Ramos (cell line): ENCODE measurements at regions not wholly inside any gene's neighbourhood (a gene's known extent, or its start where the extent isn't known, plus 50 kb on each side); places are given as distances from the start of the nearest gene placed in this dataset.

Experiments used
- in situ Hi-C: fragments of 300-500 bp; cut with MboI; formaldehyde crosslinking; loops from one replicate; pipeline ENCODE4 v1.14.3; 2022; ENCODE audit warnings: low sequenced_read_pairs; ENCODE audit not compliant: unreplicated experiment

DNA sequence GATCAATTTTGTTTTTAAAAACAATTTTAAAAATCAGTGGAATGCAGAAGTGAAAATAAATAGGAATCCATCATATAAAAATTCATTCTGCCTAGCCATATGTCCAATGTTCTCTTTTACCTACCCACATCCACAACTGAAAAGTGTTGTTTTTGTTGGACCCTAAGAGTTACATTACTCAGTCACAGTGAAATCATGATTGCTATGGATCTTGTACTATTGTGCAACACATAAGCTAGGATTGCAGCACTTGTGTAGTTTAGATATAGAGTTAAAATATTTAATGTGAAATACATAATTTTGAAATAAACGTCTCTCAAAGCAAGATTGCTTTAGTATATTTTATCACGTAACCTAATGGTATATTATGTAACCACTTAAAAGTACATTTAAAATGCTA, 213.3 kb upstream of the CLEC14A start:
- in situ Hi-C loops: no loop called here

DNA sequence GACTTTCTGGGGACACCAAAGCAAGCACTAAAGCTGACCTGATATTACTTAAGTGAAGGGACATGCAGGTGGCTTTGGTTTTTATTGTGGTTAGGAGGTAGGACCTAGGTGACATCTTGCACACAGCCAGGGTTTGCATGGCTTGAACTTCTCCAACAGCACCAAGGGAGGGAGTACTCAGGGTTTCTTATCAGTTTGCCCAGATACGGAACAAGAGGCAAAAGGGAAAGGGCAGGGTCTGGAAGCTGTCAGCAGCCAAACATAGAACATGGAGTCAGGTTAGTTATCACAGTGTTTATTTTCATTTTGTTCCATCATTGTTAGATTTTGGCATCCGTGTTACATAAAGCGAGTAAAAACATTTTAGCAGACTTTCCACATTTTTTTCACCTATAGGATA, 186.3 kb upstream of the CLEC14A start:
- in situ Hi-C loops: no loop called here

DNA sequence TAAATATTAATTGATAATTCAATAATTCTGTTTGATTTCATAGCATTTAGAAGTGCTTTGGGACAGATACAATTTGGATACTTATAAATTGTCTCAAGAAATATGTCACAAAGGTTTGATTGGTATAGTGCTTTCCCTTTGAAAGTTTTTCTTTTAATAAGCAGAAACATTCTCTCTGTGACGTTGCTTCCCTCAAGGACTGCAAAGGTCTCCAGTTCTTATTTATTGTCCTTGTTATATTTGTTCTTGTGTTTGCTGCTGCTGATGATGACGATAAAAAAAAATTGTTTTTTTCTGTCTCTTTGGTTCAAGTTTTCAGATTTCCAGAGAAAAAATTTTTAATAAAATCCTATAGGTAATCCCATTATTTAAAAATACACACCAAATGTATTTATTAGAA, 176.3 kb upstream of the CLEC14A start:
- in situ Hi-C loops: no loop called here

DNA sequence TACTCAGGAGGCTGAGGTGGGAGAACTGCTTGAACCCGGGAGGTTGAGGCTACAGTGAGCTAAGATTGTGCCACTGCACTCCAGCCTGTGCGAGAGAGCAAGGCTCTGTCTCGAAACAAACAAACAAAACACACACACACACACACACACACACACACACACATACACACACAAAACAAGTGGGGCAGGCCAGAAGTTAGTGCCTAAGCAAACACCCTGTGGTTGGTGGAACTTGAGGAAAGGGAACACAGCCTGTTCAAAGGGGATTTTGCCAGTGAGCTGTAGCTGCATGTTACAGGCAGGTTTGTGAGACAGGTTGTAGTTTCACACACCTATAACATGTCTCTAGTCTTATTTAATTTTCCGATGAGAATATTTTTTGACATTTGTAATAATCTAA, 175.3 kb upstream of the CLEC14A start:
- in situ Hi-C loops: no loop called here

DNA sequence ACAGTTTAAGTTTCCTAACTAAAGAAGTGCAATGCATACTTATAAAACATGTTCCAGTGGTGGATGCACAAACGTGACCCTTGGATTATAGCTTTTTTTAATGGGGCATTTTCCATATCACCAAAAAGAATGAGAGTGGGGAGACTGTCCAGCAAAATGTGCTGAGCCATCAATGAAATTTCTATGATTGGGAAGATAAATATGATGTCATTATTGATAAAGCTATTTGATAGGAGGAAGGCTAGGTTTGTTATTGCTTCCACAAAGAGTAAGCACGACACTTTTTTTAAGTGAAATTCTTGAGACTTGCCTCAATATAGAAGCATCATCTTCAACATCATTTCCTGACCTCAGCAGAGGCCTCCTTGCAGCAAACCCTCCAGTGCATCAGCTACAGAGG, 174.6 kb upstream of the CLEC14A start:
- in situ Hi-C loops: no loop called here

DNA sequence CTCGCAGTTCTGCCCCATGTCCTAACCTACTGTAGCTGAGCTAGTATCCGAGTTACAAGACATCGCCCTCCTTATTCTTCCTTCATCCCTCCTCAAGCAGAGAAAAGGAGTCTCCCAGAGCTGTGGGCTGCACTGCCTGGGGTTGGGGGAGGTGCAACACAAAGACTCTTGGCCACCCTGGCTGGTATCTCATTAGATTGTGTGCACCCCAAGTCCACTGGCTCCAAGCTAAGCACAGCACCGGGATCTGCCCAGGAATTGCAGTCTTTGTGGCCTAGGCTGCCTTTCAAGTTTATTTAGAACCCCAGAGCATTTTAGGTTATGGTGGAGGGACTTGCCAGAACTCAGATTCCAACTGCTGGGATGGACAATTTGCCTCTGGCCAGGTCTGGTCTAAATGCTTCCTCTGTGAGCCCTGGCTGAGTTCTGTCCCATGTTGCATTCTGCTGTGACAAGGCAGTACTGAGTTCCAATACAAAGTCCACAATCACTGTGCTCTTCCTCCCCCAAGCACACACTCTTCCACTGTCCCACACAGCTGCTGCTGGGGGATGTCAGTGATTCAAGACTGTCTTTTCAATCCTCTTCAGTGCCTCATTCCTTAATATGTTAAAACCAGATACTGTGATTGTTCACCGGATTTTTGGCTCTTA, 169.6 kb upstream of the CLEC14A start:
- in situ Hi-C loops: no loop called here

DNA sequence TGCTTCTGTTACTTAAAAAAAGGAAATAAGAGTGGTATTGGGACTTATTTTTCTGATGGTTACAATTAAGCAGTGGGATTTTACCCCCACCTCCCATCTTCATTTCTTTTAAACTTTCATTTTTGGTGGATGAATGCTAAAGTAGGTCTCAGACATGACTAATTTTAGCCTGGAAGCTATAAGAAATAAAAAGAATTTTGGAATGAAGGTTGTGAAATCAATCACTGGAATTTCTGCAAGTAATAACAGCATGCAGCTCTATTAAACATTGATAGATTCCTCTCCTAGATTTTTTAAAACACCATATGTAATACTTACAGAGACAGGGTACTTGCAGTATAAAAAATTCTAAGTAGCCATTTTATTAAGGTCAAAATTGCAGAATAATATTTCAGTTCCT, 164.2 kb upstream of the CLEC14A start:
- in situ Hi-C loops: no loop called here

DNA sequence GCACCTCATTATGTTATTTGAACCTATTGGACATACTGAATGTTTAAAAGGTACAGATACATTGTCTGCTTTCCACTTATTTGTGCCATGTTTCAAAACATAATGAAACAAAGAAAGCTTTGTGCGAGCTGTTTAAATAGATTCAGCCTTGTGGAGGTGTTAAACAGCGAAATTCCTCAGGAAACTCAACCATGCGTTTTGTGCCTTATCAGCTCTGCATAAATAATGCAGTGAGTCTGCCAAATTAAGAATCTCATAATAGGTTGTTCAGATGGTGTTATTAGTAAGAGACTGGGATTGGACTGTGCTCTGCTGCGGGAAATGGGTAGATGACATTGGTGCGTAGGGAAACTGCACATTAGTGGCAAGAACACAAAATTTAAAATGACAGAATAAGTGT, 163.7 kb upstream of the CLEC14A start:
- in situ Hi-C loops: no loop called here

DNA sequence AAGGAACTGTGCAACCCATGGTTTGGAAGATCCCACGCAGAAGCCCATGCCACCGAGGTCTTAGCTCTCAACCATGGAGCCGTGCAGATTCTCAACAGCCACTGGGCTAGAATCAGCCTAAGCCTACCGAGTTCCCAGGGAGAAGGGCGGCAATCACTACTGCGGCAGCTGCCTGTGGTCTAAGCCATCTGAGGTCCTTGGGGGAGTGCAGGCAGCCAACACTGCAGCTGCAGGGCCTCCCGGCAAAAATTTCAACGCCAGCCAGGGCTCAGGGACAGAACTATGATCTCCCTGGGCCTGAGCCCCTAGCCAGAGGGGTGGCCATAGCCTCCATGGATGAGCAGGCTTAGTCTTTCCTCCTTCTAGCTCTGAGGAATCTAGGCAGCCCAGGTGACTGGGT, 156.8 kb upstream of the CLEC14A start:
- in situ Hi-C loops: no loop called here

DNA sequence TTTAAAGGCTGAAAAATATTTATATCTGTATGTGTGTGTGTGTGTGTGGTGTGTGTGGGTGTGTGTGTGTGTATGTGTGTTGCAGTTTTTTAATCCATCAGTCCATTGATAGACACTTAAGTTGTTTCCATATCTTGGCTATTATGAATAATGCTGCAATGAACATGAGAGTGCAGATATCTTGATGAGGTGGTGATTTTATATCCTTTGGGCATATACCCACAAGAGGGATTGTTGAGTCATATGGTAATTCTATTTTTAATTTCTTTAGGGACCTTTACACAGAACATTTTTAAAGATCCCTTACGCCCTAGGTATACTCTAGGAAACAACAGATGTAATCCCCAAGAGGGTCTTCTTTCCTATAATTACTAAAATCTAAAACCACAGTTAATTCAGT, 154.5 kb upstream of the CLEC14A start:
- in situ Hi-C loops: no loop called here

DNA sequence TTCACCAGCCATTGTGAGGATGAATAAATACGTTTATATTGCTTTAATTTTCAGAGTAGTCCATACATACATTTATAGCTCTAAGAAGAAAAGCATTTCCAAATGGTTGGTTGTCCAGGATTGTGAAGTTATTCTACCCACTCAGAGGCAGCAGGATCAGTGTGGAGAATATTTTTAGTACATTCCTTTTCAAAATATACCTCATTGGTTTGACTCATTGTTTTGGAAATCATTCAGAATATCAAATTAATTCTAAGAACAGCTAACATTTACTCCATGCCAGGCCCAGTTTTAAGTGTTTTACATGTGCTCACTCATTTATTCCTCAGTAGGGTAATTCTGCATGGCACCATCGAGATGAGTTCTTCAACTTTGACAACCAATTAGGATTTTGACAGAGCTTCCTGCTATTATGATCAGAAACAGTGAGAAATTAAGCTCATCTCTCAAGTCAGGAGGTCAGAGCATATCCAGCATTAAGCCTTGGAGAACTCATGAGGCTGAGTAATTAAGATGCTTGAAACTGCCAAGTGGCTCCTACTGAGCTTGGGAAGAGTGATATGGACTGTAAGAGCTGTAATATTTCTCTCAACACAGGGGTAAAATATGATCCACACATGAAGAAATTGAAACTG, 153.3 kb upstream of the CLEC14A start:
- in situ Hi-C loops: no loop called here

DNA sequence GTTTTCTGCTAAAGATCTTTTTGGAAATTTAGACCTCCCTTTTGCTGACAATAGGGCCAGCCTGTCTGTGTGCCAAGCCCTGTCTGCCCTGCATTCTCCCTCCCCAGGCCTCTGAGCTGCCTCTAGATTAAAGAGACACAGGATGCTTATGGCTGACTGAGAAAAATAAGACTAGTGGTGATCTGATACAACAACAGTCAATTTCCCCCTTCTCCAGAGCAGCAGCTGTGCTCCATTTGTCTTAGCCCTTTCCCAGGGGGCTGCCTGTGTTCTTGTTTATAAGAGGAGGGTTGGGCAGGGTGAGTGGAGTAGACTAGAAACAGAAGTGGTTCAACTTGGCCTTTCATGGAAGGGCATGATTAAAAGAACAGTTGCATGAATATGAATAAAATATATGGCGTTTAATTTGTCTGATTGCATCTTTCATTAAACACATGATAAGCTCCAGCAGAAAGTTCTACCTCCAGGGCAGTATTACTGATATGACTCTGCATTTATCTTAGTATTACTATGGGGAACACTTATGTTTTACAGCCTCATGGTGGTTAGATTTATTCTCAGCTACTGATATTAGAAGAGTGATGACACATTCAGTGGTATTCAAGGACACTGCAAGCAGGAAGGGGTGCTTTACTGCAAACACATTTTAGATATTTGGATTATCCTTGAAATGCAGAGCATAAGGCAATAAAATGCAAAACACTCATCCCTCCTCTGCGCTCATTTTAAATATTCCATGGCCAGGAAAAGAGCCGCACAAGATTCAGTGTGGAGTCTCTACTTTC, 150.2 kb upstream of the CLEC14A start:
- in situ Hi-C loops: no loop called here

DNA sequence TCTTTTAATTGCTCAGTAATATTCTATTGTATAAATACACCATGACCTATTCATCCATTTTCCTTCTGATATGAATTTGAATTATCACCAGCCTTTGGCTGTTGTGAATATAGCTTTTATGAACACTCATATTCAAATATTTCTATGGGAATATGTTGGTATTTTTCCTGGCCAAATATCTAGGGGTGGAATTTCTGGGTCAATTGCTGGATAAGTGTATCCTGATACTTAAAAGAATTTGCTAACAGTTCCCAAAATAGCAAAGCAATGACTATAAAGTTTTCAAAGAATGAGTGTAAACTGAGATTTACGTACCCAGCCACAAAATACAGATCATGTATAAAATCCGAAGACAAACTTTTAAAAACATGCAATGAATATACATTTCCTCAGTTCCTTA, 148.7 kb upstream of the CLEC14A start:
- in situ Hi-C loops: no loop called here

DNA sequence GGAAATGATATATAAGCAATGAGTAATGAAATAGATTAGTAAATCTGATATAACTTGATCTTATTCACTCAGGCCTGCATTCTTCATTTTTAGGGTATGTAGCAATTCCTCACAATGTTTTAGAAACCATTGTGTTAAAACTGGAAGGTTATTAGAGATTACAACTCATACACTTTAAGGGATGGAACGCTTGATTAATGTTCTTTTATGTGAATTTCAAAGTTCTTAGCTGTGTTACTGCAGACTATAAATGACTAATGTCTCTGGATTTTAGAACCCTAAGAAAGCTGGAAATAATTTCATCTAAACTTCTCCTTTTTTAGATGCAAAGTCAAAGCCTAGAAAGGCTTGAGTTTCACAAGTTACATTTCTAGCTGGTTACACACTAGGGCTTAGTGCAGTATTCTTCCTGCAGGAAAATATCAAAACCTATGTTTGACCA, 148.2 kb upstream of the CLEC14A start:
- in situ Hi-C loops: no loop called here

DNA sequence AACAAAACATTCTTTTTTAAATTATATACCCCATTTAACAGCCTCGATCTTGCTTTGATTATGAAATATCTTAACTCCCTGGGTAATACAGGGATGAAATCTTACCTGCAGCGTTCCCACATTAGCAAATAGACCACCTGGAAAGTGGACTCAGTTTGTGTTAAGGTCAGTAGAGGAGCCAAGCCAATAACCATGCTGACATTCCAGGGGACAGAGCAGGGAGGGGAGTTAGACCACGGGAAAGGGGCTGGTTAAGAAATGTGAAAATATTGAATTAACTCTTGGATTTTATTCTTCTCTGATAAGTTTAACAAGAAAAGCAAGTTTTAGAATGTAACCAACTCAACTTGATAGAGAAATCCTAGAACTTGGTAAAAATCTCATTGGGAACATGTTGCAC, 144.9 kb upstream of the CLEC14A start:
- in situ Hi-C loops: no loop called here

DNA sequence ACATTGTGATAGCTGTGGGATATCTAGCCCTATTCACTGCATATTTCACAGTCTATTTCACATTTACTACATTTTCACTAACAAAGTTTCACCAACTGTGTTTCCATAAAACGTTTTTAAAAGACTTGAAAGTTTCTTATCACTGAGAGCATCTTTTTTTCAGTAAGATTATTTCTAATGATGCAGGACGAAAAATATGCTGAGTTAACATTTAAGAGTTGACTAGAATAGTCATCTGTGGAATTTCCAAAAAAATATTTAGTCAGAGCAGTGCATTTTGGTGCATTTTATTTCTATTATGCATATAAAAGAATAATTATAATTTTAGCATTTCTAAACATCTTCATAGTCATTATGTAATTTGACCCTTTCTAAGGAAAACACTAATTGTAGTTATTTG, 143.8 kb upstream of the CLEC14A start:
- in situ Hi-C loops: no loop called here

DNA sequence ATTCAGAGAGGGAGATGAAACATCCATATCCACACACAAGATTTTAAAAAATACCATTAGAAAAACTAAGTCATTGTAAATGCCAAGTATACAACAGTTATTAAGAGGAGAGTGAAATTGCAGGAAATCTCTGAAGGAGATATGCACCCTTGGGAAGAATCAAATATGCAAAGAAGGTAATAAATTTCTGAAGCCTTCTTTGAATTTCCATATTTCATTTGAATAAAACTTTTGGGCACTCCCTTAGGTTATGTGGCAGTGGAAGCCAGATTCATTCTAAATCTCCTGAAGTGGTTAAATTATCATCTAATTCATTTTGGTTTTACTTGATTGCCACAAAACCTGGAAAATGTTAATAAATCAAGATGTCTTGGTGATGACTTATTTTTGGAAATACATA, 138.9 kb upstream of the CLEC14A start:
- in situ Hi-C loops: no loop called here

DNA sequence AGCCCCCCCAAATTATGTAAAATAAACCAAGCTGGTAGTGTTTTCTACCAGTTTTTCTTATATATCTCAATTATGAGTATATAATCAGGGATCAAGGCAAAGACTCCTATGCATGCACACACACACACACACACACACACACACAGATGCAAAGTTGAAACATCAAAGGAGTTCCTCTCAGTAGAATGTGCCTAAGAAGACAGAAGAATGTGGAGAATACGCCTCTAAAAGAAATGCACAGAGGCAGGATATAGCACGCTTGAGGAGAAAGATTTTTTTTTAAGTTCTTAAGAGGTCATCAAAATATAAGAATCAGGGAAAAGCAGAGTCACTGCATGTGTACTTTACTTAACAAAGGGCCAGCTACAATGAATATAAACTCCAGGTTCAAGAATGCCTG, 138.2 kb upstream of the CLEC14A start:
- in situ Hi-C loops: no loop called here

DNA sequence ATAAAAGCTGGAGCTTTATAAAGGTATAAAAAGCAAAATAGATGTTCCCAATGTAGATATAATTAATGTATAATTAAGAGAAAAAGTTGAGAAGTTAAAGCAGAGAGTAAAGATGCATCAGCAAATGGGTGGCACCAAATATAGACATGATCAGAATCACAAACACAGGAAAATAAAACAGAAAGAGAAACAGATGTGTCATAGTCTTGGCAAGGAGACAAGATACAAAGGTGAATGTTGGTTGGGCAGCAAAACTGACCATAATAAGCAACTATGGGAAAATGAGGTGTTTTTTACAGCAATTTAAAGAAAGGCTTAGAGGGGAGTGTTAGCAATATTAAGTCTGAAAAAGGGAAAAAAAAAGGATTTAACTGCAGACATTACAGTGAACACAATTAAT, 135.4 kb upstream of the CLEC14A start:
- in situ Hi-C loops: no loop called here

DNA sequence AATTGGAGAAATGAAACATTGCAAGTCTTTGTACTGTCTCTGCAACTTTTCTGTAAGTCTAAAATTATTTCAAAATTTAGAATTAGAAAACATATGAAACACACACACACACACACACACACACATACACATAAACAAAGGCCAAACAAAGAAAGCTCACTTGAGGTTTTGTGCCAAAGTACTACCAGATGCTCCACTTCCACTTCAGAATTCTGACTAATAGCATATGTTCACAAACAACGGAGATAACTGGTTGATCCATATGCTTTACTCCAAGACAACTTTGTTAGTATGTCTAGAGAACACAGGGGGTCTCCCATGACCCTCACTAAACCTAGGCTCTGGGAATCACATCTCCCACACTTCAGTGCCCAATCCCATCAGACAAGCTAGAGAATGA, 133.8 kb upstream of the CLEC14A start:
- in situ Hi-C loops: no loop called here

DNA sequence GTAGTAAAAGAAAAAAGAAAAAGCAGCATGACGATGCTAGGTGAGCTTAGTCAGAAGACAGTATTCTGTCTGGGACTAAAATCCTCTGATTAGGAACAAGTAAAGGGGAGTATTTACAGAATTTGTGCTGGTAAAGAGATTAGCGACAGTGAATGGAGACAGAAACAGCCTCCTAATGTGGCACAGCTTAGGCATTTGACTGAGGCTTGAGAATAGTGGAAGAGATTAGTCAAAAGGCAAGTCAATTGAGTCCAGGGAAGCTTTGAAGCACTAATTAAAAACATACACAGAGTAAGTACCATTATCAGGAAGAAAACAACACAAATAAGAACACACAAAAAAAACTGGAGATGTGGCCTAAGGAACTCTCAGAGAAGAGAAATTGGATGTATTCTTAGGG, 131.9 kb upstream of the CLEC14A start:
- in situ Hi-C loops: no loop called here

DNA sequence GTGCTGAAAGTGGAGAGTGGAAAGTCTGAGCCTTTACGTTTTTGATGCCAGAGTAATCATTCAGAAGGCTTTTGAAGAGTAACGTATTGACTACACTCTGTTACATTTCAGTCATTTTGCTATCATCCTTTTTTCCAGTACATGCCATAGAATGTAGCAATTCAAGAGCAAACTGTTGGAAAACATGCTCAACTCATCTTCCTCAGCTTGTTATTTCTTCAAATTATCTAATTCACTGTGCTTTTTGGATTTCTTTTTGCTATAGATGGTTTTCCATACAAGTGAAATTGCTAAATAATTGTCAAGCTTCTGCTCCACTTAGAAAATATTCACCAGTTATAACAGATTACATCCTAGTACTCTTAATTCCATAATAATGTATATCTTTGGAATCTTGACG, 129.9 kb upstream of the CLEC14A start:
- in situ Hi-C loops: no loop called here
